ENCODE measurements at regions not wholly inside any gene's neighbourhood (a gene's known extent, or its start where the extent isn't known, plus 50 kb on each side); places are given as distances from the start of the nearest gene placed in this dataset.
A peak's percentile ranks its signal among the peaks of the same experiment; 100 is the strongest.

DNA sequence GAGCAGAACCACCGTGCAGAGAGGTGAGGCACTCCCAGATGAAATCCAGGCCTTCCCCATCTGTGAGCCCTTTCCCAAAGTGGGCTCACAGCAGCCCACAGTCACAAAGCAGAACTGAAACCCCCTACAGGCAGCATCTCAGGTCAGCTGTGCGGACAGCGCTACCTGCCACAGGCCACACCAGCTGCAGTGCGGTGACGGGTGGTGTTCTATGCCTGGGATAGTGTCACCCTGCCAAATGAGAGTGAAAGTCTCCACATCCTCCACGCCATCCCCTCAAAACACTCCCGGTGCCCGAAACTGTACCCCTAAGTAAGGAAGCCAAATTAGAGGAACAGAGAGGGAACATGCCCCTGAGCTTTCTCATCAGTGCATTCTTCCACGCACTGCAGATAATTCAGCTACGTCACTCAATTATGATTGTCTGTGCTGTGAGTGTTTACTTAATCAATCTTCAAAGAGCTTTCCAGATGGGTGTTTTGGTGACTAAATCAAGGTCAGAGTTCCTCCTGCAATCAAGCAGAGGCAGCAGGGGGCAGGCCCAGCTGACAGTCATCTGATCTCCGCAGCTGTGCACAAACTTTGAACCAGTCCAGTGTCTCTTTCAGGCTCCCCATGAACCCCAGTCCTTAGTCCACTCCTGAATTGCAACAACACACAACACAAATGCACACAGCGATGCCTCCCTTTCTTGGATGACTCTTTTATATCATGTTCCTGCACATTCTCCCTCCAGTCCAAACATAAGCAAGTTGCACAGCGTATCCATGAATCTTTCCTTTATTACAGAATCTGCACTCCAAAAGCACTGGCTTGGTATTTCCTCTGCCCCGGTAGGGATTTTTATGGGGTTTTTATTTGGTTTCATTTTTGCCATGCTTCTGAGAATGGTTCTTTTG is 150.0 kb downstream of the TOMM20 start (continued):
- TF ChIP-seq SOX6 (IDR thresholded peaks at IDR 0.05), result no peak
- TF ChIP-seq SOX6 (CRISPR knock-in tag; IDR thresholded peaks at IDR 0.05), result peak; percentile 97
- TF ChIP-seq, protein P1, sequence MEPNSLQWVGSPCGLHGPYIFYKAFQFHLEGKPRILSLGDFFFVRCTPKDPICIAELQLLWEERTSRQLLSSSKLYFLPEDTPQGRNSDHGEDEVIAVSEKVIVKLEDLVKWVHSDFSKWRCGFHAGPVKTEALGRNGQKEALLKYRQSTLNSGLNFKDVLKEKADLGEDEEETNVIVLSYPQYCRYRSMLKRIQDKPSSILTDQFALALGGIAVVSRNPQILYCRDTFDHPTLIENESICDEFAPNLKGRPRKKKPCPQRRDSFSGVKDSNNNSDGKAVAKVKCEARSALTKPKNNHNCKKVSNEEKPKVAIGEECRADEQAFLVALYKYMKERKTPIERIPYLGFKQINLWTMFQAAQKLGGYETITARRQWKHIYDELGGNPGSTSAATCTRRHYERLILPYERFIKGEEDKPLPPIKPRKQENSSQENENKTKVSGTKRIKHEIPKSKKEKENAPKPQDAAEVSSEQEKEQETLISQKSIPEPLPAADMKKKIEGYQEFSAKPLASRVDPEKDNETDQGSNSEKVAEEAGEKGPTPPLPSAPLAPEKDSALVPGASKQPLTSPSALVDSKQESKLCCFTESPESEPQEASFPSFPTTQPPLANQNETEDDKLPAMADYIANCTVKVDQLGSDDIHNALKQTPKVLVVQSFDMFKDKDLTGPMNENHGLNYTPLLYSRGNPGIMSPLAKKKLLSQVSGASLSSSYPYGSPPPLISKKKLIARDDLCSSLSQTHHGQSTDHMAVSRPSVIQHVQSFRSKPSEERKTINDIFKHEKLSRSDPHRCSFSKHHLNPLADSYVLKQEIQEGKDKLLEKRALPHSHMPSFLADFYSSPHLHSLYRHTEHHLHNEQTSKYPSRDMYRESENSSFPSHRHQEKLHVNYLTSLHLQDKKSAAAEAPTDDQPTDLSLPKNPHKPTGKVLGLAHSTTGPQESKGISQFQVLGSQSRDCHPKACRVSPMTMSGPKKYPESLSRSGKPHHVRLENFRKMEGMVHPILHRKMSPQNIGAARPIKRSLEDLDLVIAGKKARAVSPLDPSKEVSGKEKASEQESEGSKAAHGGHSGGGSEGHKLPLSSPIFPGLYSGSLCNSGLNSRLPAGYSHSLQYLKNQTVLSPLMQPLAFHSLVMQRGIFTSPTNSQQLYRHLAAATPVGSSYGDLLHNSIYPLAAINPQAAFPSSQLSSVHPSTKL (CRISPR knock-in tag; IDR thresholded peaks at IDR 0.05), result peak; percentile 95
- peak; percentile 63; the same call in 1 of the 2 replicates for TF ChIP-seq ZNF614 (CRISPR knock-in tag; IDR thresholded peaks at IDR 0.05; ENCODE audit: borderline replicate concordance)
- TF ChIP-seq ZNF691 (CRISPR knock-in tag; IDR thresholded peaks at IDR 0.05; ENCODE audit: borderline replicate concordance, low read depth), result peak; percentile 82; the same call in 1 of the 2 replicates
- TF ChIP-seq CREB1 (IDR thresholded peaks at IDR 0.05), result peak; percentile 91
- TF ChIP-seq CREB1 (CRISPR knock-in tag; IDR thresholded peaks at IDR 0.05), result no peak
- peak in 1 of 2 experiments; percentile 62; a peak in 1 of 4 replicates for TF ChIP-seq KLF16 (CRISPR knock-in tag; IDR thresholded peaks at IDR 0.05)
- TF ChIP-seq ZFP82 (CRISPR knock-in tag; IDR thresholded peaks at IDR 0.05; ENCODE audit: borderline replicate concordance), result no peak
- no peak for TF ChIP-seq ZNF282 (IDR thresholded peaks at IDR 0.05; ENCODE audit: partially characterized antibody)
- TF ChIP-seq MTA3 (CRISPR knock-in tag; IDR thresholded peaks at IDR 0.05), result no peak
- TF ChIP-seq, protein P2, sequence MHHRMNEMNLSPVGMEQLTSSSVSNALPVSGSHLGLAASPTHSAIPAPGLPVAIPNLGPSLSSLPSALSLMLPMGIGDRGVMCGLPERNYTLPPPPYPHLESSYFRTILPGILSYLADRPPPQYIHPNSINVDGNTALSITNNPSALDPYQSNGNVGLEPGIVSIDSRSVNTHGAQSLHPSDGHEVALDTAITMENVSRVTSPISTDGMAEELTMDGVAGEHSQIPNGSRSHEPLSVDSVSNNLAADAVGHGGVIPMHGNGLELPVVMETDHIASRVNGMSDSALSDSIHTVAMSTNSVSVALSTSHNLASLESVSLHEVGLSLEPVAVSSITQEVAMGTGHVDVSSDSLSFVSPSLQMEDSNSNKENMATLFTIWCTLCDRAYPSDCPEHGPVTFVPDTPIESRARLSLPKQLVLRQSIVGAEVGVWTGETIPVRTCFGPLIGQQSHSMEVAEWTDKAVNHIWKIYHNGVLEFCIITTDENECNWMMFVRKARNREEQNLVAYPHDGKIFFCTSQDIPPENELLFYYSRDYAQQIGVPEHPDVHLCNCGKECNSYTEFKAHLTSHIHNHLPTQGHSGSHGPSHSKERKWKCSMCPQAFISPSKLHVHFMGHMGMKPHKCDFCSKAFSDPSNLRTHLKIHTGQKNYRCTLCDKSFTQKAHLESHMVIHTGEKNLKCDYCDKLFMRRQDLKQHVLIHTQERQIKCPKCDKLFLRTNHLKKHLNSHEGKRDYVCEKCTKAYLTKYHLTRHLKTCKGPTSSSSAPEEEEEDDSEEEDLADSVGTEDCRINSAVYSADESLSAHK (CRISPR knock-in tag; IDR thresholded peaks at IDR 0.05; ENCODE audit: borderline replicate concordance), result no peak
- no peak for TF ChIP-seq DZIP1 (CRISPR knock-in tag; IDR thresholded peaks at IDR 0.05)
- TF ChIP-seq NAIF1 (CRISPR knock-in tag; IDR thresholded peaks at IDR 0.05; ENCODE audit: borderline replicate concordance), result no peak
- peak; percentile 94 for TF ChIP-seq NCOA2 (CRISPR knock-in tag; IDR thresholded peaks at IDR 0.05)
- peak; percentile 83; the same call in 1 of the 2 replicates for TF ChIP-seq BCL6 (CRISPR knock-in tag; IDR thresholded peaks at IDR 0.05)
- no peak for TF ChIP-seq POGK (CRISPR knock-in tag; conservative IDR thresholded peaks at IDR 0.05)
